Aorta (tissue), 5 donors: ENCODE measurements at regions not wholly inside any gene's neighbourhood (a gene's known extent, or its start where the extent isn't known, plus 50 kb on each side); places are given as distances from the start of the nearest gene placed in this dataset.

ENCODE experiments used
- ATAC-seq: fragments of 200-7000 bp; cut with Tn5 transposase; one replicate; pipeline ENCODE4 v1.9.1; 2022; ENCODE audit warnings: moderate library complexity; ENCODE audit not compliant: low FRiP score
- DNase-seq, 2 donors: peaks; one replicate each; pipeline ENCODE4 v3.0.0-alpha.2; 2020
- H3K27ac ChIP-seq, 2 donors: one replicate each; pipeline ENCODE4 v1.5.1; 2013; ENCODE audit warnings: low read length in 2 of 2, mild to moderate bottlenecking in 2 of 2, moderate library complexity in 2 of 2, control low read depth in 1 of 2, inconsistent platforms in 1 of 2, low read depth in 1 of 2
- H3K27me3 ChIP-seq, 2 donors: one replicate each; pipeline ENCODE4 v1.6.1; 2013; ENCODE audit warnings: control low read depth in 1 of 2, low read length in 1 of 2, mild to moderate bottlenecking in 1 of 2, moderate library complexity in 1 of 2; ENCODE audit not compliant: insufficient read depth in 2 of 2, control insufficient read depth in 1 of 2
- H3K36me3 ChIP-seq, 2 donors: one replicate each; pipeline ENCODE4 v1.6.1; 2013; ENCODE audit warnings: control low read depth in 1 of 2, low read length in 1 of 2, mild to moderate bottlenecking in 1 of 2; ENCODE audit not compliant: insufficient read depth in 2 of 2, control insufficient read depth in 1 of 2
- H3K4me1 ChIP-seq, 2 donors: one replicate each; pipeline ENCODE4 v1.6.1; 2013; ENCODE audit warnings: low read length in 2 of 2, control low read depth in 1 of 2, mild to moderate bottlenecking in 1 of 2, moderate library complexity in 1 of 2; ENCODE audit not compliant: insufficient read depth in 2 of 2, control insufficient read depth in 1 of 2
- H3K4me3 ChIP-seq, 2 donors: one replicate each; pipeline ENCODE4 v1.5.1; 2013; ENCODE audit warnings: low read length in 2 of 2, control low read depth in 1 of 2, mild to moderate bottlenecking in 1 of 2
- H3K9me3 ChIP-seq: one replicate; pipeline ENCODE4 v1.6.1; 2013; ENCODE audit warnings: mild to moderate bottlenecking, low read length; ENCODE audit not compliant: control insufficient read depth
- WGBS, 2 donors: extraction: QIAGEN DNeasy Blood & Tissue Kit; methylation state at CpG; one replicate each; pipeline ENCODE4 v1.1.7; 2013; 5-methylcytosine and 5-hydroxymethylcytosine counted together
- intact Hi-C, 2 donors: fragments of 100-400 bp; cut with DNase I; formaldehyde crosslinking; loops; one replicate each; pipeline versions ENCODE4 v1.14.2 to v1.15.0; 2022
- donor health status: healthy with polysubstance abuse.
- donor health status: Bipolar disorder and iron deficiency.
- donor health status: DM: no; HTN: no; CAD: no.
- donor health status: DM: no; HTN: no; CAD: no.
- donor health status: DM: yes; HTN: yes; CAD: no.

- H3K9me3 ChIP-seq, result no peaks in the 10 kb centered on the region
- WGBS, 2 donors, result 82 to 86% methylated on average over 3 of the region's 3 CpGs
- no peak overlapping the region for H3K27ac ChIP-seq
- H3K36me3 ChIP-seq, result no peaks in the 10 kb centered on the region
- ATAC-seq, result no peak
- no peak for DNase-seq
- no peaks in the 10 kb centered on the region for H3K4me1 ChIP-seq
- peaks cover 0 to 3% of the 10 kb centered on the region in 2 donors for H3K27me3 ChIP-seq
- intact Hi-C loops, result no loop called here
- H3K4me3 ChIP-seq, result no peak overlapping the region
Measured at GRCh38 chr12:114265036-114265435, 140.9 kb downstream of the TBX5 start.

- no peaks in the 10 kb centered on the region for H3K4me1 ChIP-seq
- no peak overlapping the region for H3K4me3 ChIP-seq
- no peak overlapping the region for H3K27ac ChIP-seq
- H3K36me3 ChIP-seq, result no peaks in the 10 kb centered on the region
- intact Hi-C loops, result no loop called here
- no peak for DNase-seq
- no peak for ATAC-seq
- H3K9me3 ChIP-seq, result no peaks in the 10 kb centered on the region
- H3K27me3 ChIP-seq, result peaks cover 0 to 3% of the 10 kb centered on the region in 2 donors
- 53 to 61% methylated on average over 2 of the region's 2 CpGs for WGBS, 2 donors
Measured at GRCh38 chr12:114263056-114263805, 142.7 kb downstream of the TBX5 start.

- Histone ChIP-seq H3K27ac (no peak overlapping the region), H3K4me3 (no peak overlapping the region), H3K9me3 (no peaks in the 10 kb centered on the region), H3K36me3 (no peaks in the 10 kb centered on the region), H3K27me3 (peaks cover 0 to 4% of the 10 kb centered on the region in 2 donors), H3K4me1 (peaks cover 2 to 7% of the 10 kb centered on the region in 2 donors)
- intact Hi-C loops, result no loop called here
- ATAC-seq (no peak), DNase-seq (no peak)
- 90 to 92% methylated on average over 4 of the region's 4 CpGs for WGBS, 2 donors
Measured at GRCh38 chr12:114257687-114258086, 148.3 kb downstream of the TBX5 start.

- intact Hi-C loops, result no loop called here
- no peaks in the 10 kb centered on the region for H3K9me3 ChIP-seq
Measured at GRCh38 chr12:114254998-114255397, 150.9 kb downstream of the TBX5 start.

GRCh38 chr12:114253976-114254778 is 151.8 kb downstream of the TBX5 start:
- Histone ChIP-seq H3K9me3 (no peaks in the 10 kb centered on the region), H3K27ac (no peak overlapping the region), H3K36me3 (no peaks in the 10 kb centered on the region), H3K4me3 (no peak overlapping the region), H3K27me3 (peaks cover 0 to 4% of the 10 kb centered on the region in 2 donors), H3K4me1 (peaks cover 2 to 7% of the 10 kb centered on the region in 2 donors)
- DNase-seq (no peak), ATAC-seq (no peak)
- 6 to 10% methylated on average over 4 of the region's 4 CpGs for WGBS, 2 donors
- intact Hi-C loops, result no loop called here

More at GRCh38 chr12:114254998-114255397, 150.9 kb downstream of the TBX5 start:
- H3K4me3 ChIP-seq, result no peak overlapping the region
- DNase-seq (no peak), ATAC-seq (no peak)
- no peaks in the 10 kb centered on the region for H3K36me3 ChIP-seq
- H3K4me1 ChIP-seq, result peaks cover 2 to 7% of the 10 kb centered on the region in 2 donors
- H3K27me3 ChIP-seq, result peaks cover 0 to 4% of the 10 kb centered on the region in 2 donors
- no peak overlapping the region for H3K27ac ChIP-seq

- WGBS, 2 donors, result 80 to 81% methylated on average over 7 of the region's 7 CpGs
Measured at GRCh38 chr12:114248527-114248926, 157.4 kb downstream of the TBX5 start.

GRCh38 chr12:114245555-114245954 is 160.4 kb downstream of the TBX5 start:
- Histone ChIP-seq H3K36me3 (no peaks in the 10 kb centered on the region), H3K27ac (no peak overlapping the region), H3K9me3 (no peaks in the 10 kb centered on the region), H3K27me3 (no peaks in the 10 kb centered on the region), H3K4me1 (no peaks in the 10 kb centered on the region), H3K4me3 (no peak overlapping the region)
- ATAC-seq, result no peak
- WGBS, 2 donors, result 45 to 63% methylated on average over 4 of the region's 4 CpGs
- intact Hi-C loops, result no loop called here
- DNase-seq, result no peak

More at GRCh38 chr12:114248527-114248926, 157.4 kb downstream of the TBX5 start:
- H3K27me3 ChIP-seq, result no peaks in the 10 kb centered on the region
- no peak for DNase-seq
- no peaks in the 10 kb centered on the region for H3K4me1 ChIP-seq
- intact Hi-C loops, result no loop called here
- no peaks in the 10 kb centered on the region for H3K36me3 ChIP-seq
- no peaks in the 10 kb centered on the region for H3K9me3 ChIP-seq
- H3K27ac ChIP-seq, result no peak overlapping the region
- no peak for ATAC-seq
- H3K4me3 ChIP-seq, result no peak overlapping the region

- no peaks in the 10 kb centered on the region for H3K27me3 ChIP-seq
Measured at GRCh38 chr12:114241973-114242434, 163.9 kb downstream of the TBX5 start.

More at GRCh38 chr12:114241973-114242434, 163.9 kb downstream of the TBX5 start:
- Histone ChIP-seq H3K27ac (no peak overlapping the region), H3K36me3 (no peaks in the 10 kb centered on the region), H3K4me3 (no peak overlapping the region), H3K9me3 (no peaks in the 10 kb centered on the region), H3K4me1 (no peaks in the 10 kb centered on the region)
- 83 to 98% methylated on average over 4 of the region's 4 CpGs for WGBS, 2 donors
- no peak for DNase-seq
- no peak for ATAC-seq
- intact Hi-C loops, result no loop called here
